ENCODE measurements at regions not wholly inside any gene's neighbourhood (a gene's known extent, or its start where the extent isn't known, plus 50 kb on each side); places are given as distances from the start of the nearest gene placed in this dataset.
"Not testable (repeated sequence)": the region's sequence is repeated elsewhere in the genome, so short reads cannot be mapped to it uniquely, and the experiment has no call there.

GRCh38 chr10:23780331-23780730, 341.5 kb downstream of the OTUD1 start:
- no peak for TF ChIP-seq POLR2A (IDR thresholded peaks at IDR 0.05)
- TF ChIP-seq POLR2AphosphoS5 (IDR thresholded peaks at IDR 0.05) = no peak
- TF ChIP-seq CTCF (IDR thresholded peaks at IDR 0.05) = no peak
- no peaks in the 10 kb centered on the region for H3K36me3 ChIP-seq
- intact Hi-C loops (cut with DNase I; ENCODE audit: low total_unique reads) = no loop called here

DNA sequence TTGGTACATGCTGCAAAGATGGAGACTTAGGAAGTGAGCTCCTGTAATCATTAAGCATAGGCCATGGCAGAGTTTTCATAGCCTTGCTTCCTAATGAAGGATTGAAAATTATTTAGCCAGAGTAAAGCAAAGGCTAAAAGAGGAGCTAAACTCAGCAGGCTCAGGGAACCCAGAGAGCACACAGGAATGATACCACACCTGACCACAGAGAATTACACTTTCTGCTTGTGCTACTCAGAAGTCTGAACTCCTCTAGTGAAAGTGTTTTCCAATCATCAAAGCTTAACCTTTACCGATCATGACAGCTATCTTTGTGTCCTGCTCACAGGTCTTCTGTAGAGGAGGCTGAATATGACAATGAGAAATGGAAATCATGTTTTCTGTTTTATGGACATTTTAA, 347.7 kb downstream of the OTUD1 start:
- no peak overlapping the region for H3K4me3 ChIP-seq
- H3K36me3 ChIP-seq = no peaks in the 10 kb centered on the region
- intact Hi-C loops (cut with DNase I; ENCODE audit: low total_unique reads) = no loop called here
- DNase-seq (ENCODE audit: low spot score in 2 of 2) = no peak
- H3K27me3 ChIP-seq = no peaks in the 10 kb centered on the region
- H3K9me3 ChIP-seq = no peaks in the 10 kb centered on the region
- TF ChIP-seq POLR2AphosphoS5 (IDR thresholded peaks at IDR 0.05) (no peak), CTCF (IDR thresholded peaks at IDR 0.05) (no peak), POLR2A (IDR thresholded peaks at IDR 0.05) (no peak)
- no peaks in the 10 kb centered on the region for H3K4me1 ChIP-seq
- H3K27ac ChIP-seq = no peak overlapping the region

More at GRCh38 chr10:23780331-23780730, 341.5 kb downstream of the OTUD1 start:
- no peak overlapping the region for H3K27ac ChIP-seq
- H3K9me3 ChIP-seq = no peaks in the 10 kb centered on the region
- DNase-seq (ENCODE audit: low spot score in 2 of 2) = no peak
- H3K4me3 ChIP-seq = no peak overlapping the region
- H3K27me3 ChIP-seq = no peaks in the 10 kb centered on the region
- no peaks in the 10 kb centered on the region for H3K4me1 ChIP-seq

GRCh38 chr10:23793577-23793976, 354.7 kb downstream of the OTUD1 start:
- TF ChIP-seq POLR2A (IDR thresholded peaks at IDR 0.05) (no peak), CTCF (IDR thresholded peaks at IDR 0.05) (no peak), POLR2AphosphoS5 (IDR thresholded peaks at IDR 0.05) (no peak)
- DNase-seq (ENCODE audit: low spot score in 2 of 2) = no peak
- Histone ChIP-seq H3K4me1 (no peaks in the 10 kb centered on the region), H3K4me3 (no peak overlapping the region), H3K36me3 (no peaks in the 10 kb centered on the region), H3K27ac (no peak overlapping the region), H3K9me3 (no peaks in the 10 kb centered on the region), H3K27me3 (no peaks in the 10 kb centered on the region)
- intact Hi-C loops (cut with DNase I; ENCODE audit: low total_unique reads) = no loop called here

DNA sequence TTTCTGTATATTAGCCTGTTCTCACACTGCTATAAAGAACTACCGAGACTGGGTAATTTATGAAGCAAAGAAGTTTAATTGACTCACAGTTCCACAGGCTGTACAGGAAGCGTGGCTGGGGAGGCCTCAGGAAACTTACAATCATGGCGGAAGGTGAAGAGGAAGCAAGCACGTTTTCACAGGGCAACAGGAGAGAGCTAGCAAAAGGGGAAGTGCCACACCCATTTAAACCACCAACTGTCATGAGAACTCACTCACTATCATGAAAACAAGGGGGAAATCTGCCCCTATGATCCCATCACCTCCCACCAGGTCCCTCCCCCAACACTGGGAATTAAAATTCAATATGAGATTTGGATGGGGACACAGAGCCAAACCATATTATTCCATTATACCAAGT, 358.6 kb downstream of the OTUD1 start:
- intact Hi-C loops (cut with DNase I; ENCODE audit: low total_unique reads); DNase-seq (ENCODE audit: low spot score in 2 of 2): not testable (repeated sequence)

DNA sequence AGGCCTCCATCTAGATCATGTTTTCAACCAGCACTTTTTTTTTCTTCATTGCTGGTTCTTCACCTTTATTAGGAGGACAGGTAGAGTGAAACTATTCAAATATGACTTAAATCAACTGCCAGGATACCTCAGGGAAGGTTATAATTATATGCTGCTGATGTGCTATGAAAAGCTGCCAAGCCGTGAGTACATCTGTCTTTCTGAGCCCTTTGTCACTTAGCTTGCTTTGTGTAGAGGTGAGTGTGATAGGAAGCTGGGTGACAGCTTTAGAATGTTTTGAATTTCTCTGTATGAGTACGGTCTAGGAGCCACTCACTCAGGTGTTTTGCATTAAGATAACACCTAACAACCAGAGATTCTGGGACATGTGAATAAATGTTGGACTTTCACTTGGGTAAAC, 365.2 kb downstream of the OTUD1 start:
- no peak for TF ChIP-seq POLR2A (IDR thresholded peaks at IDR 0.05)
- TF ChIP-seq CTCF (IDR thresholded peaks at IDR 0.05) = no peak
- TF ChIP-seq POLR2AphosphoS5 (IDR thresholded peaks at IDR 0.05) = no peak
- intact Hi-C loops (cut with DNase I; ENCODE audit: low total_unique reads) = no loop called here
- Histone ChIP-seq H3K27ac (no peak overlapping the region), H3K36me3 (no peaks in the 10 kb centered on the region), H3K4me1 (no peaks in the 10 kb centered on the region), H3K9me3 (no peaks in the 10 kb centered on the region), H3K4me3 (no peak overlapping the region), H3K27me3 (no peaks in the 10 kb centered on the region)
- no peak for DNase-seq (ENCODE audit: low spot score in 2 of 2)

More for the DNA sequence above, 358.6 kb downstream of the OTUD1 start:
- not testable (repeated sequence) for H3K4me3 ChIP-seq, H3K27me3 ChIP-seq, H3K27ac ChIP-seq, H3K36me3 ChIP-seq, H3K4me1 ChIP-seq, H3K9me3 ChIP-seq

DNA sequence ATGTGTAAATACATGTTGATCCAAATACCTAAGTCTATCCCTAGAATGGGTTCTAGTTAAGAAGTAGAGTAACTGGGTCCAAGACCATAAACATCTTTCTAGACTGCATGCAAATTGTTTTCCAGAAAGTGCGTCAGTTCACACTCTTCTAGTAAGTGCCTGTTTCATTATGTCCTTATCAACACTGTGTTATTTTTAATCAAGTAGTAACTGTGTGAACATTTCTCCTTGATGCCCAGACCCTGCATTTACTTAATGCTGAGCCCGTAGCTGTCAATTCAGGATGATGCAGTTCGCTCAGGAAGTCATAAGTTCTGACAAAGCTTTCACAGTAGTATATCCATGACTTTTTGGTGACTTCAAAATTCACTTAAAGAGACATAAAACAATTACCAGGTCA, 374.8 kb downstream of the OTUD1 start:
- no peak for DNase-seq (ENCODE audit: low spot score in 2 of 2)
- H3K4me3 ChIP-seq = no peak overlapping the region
- intact Hi-C loops (cut with DNase I; ENCODE audit: low total_unique reads) = no loop called here
- H3K4me1 ChIP-seq = no peaks in the 10 kb centered on the region
- TF ChIP-seq CTCF (IDR thresholded peaks at IDR 0.05) (no peak), POLR2A (IDR thresholded peaks at IDR 0.05) (no peak), POLR2AphosphoS5 (IDR thresholded peaks at IDR 0.05) (no peak)
- no peak overlapping the region for H3K27ac ChIP-seq
- no peaks in the 10 kb centered on the region for H3K27me3 ChIP-seq
- no peaks in the 10 kb centered on the region for H3K9me3 ChIP-seq
- no peaks in the 10 kb centered on the region for H3K36me3 ChIP-seq
